GM12878 (cell line): ENCODE measurements at regions not wholly inside any gene's neighbourhood (a gene's known extent, or its start where the extent isn't known, plus 50 kb on each side); places are given as distances from the start of the nearest gene placed in this dataset.

Experiments used
- ATAC-seq: fragments of 200-7000 bp; cut with Tn5 transposase; 3 replicates; pipeline ENCODE4 v1.9.1; 2020; ENCODE audit warnings: mild to moderate bottlenecking, moderate library complexity
- BruUV-seq: library from RNA; stranded (reverse); fragments of 400-500 nt; replicated peaks from 2 replicates; lab custom pipeline; 2021; lab: Mats Ljungman, UMichigan
- CTCF ChIA-PET: fragments of 300-600 bp; sonication (Branson Sonifier 250); formaldehyde crosslinking; extraction: SDS; loops from one replicate; lab custom pipeline; 2021; ENCODE audit warnings: inconsistent platforms; lab: Yijun Ruan, JAX
- POLR2A ChIA-PET: fragments of 350-600 bp; formaldehyde crosslinking; extraction: SDS; loops from one replicate; lab custom pipeline; 2021; ENCODE audit warnings: inconsistent platforms; lab: Charles Lee
- RAD21 ChIA-PET: fragments of 300-600 bp; sonication (Branson Sonifier 250); formaldehyde crosslinking; loops from one replicate; lab custom pipeline; 2023; ENCODE audit warnings: antibody characterized with exemption; ENCODE audit not compliant: unreplicated experiment; lab: Charles Lee
- SMC1A ChIA-PET: fragments of 300-600 bp; sonication (Branson Sonifier 250); formaldehyde crosslinking; loops from one replicate; lab custom pipeline; 2023; ENCODE audit not compliant: unreplicated experiment, uncharacterized antibody; lab: Charles Lee
- DNase-seq: peaks from one replicate; pipeline ENCODE4 v3.0.0-alpha.2; 2011; ENCODE audit warnings: low read depth, low spot score
- FAIRE-seq: peaks from 3 replicates; lab custom pipeline; 2011; peaks lifted over from hg19 to GRCh38; lab: Jason Lieb, UNC
- H2AFZ ChIP-seq: 2 replicates; pipeline ENCODE4 v1.6.0; 2011; ENCODE audit warnings: low read depth, low read length, control low read depth; ENCODE audit not compliant: control insufficient read depth
- H3K27ac ChIP-seq: 2 replicates; pipeline ENCODE4 v1.5.1; 2011; ENCODE audit warnings: control low read depth; ENCODE audit not compliant: control insufficient read depth, insufficient read depth
- H3K27me3 ChIP-seq, 2 experiments: replicated peaks in 1 of 2; 2 replicates each; pipeline versions ENCODE4 v1.6.0 to v1.6.1; 2011; ENCODE audit warnings: low read length in 1 of 2; ENCODE audit not compliant: control insufficient read depth in 2 of 2, insufficient read depth in 2 of 2
- H3K36me3 ChIP-seq, 2 experiments: 2 replicates each; pipeline ENCODE4 v1.5.1; 2011; ENCODE audit warnings: low read length in 1 of 2; ENCODE audit not compliant: control insufficient read depth in 2 of 2, insufficient read depth in 2 of 2
- H3K4me1 ChIP-seq: 2 replicates; pipeline ENCODE4 v1.6.1; 2011; ENCODE audit warnings: mild to moderate bottlenecking, low read length, moderate library complexity, mixed read lengths; ENCODE audit not compliant: control insufficient read depth, insufficient read depth
- H3K4me2 ChIP-seq: 2 replicates; pipeline ENCODE4 v1.6.0; 2011; ENCODE audit warnings: control low read depth; ENCODE audit not compliant: control insufficient read depth, insufficient read depth
- H3K4me3 ChIP-seq: fragments of 200-600 bp; sonication (generic); 2 replicates; pipeline ENCODE4 v1.5.1; 2016
- H3K79me2 ChIP-seq: 2 replicates; pipeline ENCODE4 v1.6.0; 2011; ENCODE audit warnings: low read length; ENCODE audit not compliant: control insufficient read depth, insufficient read depth
- H3K9ac ChIP-seq: 2 replicates; pipeline ENCODE4 v1.8.0; 2011; ENCODE audit warnings: low read length, control low read depth, mixed read lengths; ENCODE audit not compliant: control insufficient read depth, insufficient read depth
- H3K9me3 ChIP-seq: replicated peaks from 3 replicates; pipeline ENCODE4 v1.5.1; 2011; ENCODE audit warnings: mild to moderate bottlenecking, low read length; ENCODE audit not compliant: control insufficient read depth, insufficient read depth
- H4K20me1 ChIP-seq: 2 replicates; pipeline ENCODE4 v1.6.0; 2011; ENCODE audit not compliant: control insufficient read depth, insufficient read depth
- MEF2A ChIP-seq: IDR thresholded peaks from 2 replicates; pipeline ENCODE4 v1.6.1; 2011; ENCODE audit warnings: low read depth, mild to moderate bottlenecking, low read length, moderate library complexity; ENCODE audit not compliant: insufficient read depth
- PAX5 ChIP-seq: IDR thresholded peaks from 2 replicates; pipeline ENCODE4 v1.6.1; 2011; ENCODE audit warnings: low read depth, low read length, borderline replicate concordance
- WGBS: methylation state at CpG from one replicate; pipeline ENCODE4 v1.1.6; 2016; ENCODE audit warnings: low lambda C conversion rate; ENCODE audit not compliant: insufficient replicate concordance, insufficient coverage; ENCODE audit errors: missing lambda C conversion rate; 5-methylcytosine and 5-hydroxymethylcytosine counted together
- in situ Hi-C: fragments of 300-500 bp; cut with MboI; formaldehyde crosslinking; loops from 9 replicates; pipeline ENCODE4 v1.14.3; 2018; ENCODE audit warnings: mixed read lengths
- intact Hi-C: fragments of 100-400 bp; cut with micrococcal nuclease; formaldehyde crosslinking; loops from one replicate; pipeline ENCODE4 v1.14.2; 2022; ENCODE audit not compliant: unreplicated experiment
- TF ChIP-seq, protein P1 (sequence below): fragments of 450-650 bp; IDR thresholded peaks from 2 replicates; pipeline ENCODE4 v1.6.1; 2017; ENCODE audit warnings: borderline replicate concordance
- TF ChIP-seq, protein P2 (sequence below): fragments of 450-650 bp; IDR thresholded peaks from 2 replicates; pipeline ENCODE4 v1.6.1; 2017; ENCODE audit warnings: low read depth, mild to moderate bottlenecking, moderate library complexity
- TF ChIP-seq, protein P3 (sequence below): IDR thresholded peaks from 2 replicates; pipeline ENCODE4 v1.6.1; 2011; ENCODE audit warnings: borderline replicate concordance, low read depth, mild to moderate bottlenecking, moderate library complexity, mixed read lengths, low read length; ENCODE audit not compliant: insufficient read depth; ENCODE audit errors: extremely low read length
- TF ChIP-seq, protein P4 (sequence below): fragments of 450-650 bp; IDR thresholded peaks from 2 replicates; pipeline ENCODE4 v1.6.1; 2017; ENCODE audit warnings: mild to moderate bottlenecking

DNA sequence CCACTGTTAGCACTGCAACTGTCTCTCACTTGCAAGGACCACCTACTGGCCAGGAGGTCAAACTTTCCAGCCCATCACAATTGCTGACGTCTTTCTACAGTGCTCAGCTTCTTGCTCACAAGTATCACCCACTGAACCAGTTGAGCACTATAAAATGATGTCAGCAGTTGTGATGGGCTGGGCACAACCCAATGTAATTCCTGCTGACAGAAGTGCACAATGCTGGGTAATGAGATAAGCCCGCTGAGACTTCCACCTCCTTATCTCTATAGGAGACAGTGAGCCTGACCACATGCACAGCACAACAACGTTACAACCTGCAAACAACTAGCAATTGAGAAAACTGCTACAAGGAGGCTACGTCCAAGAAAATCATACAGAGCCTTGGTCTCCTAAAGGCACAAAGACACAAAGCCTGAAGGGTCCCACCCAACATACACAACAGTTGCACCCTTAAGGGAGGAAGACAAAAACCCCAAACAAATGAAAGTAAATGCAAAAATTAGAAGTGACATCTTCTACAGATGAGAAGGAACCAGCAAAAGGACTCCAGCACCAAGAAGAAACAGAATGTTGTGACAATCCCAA, 273.2 kb downstream of the LIG4 start:
- Histone ChIP-seq H2AFZ (no peak overlapping the region), H3K9ac (no peak overlapping the region), H3K4me2 (no peak overlapping the region), H3K27ac (no peak overlapping the region), H3K27me3 (no peaks in the 10 kb centered on the region), H3K36me3 (no peaks in the 10 kb centered on the region), H4K20me1 (no peaks in the 10 kb centered on the region), H3K4me1 (no peaks in the 10 kb centered on the region), H3K4me3 (no peak overlapping the region), H3K79me2 (no peaks in the 10 kb centered on the region), H3K9me3 (no peaks in the 10 kb centered on the region)
- no peak for FAIRE-seq
- POLR2A ChIA-PET: no interaction called here
- TF ChIP-seq MEF2A: no peak
- TF ChIP-seq, protein P1, sequence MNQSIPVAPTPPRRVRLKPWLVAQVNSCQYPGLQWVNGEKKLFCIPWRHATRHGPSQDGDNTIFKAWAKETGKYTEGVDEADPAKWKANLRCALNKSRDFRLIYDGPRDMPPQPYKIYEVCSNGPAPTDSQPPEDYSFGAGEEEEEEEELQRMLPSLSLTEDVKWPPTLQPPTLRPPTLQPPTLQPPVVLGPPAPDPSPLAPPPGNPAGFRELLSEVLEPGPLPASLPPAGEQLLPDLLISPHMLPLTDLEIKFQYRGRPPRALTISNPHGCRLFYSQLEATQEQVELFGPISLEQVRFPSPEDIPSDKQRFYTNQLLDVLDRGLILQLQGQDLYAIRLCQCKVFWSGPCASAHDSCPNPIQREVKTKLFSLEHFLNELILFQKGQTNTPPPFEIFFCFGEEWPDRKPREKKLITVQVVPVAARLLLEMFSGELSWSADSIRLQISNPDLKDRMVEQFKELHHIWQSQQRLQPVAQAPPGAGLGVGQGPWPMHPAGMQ: no peak
- TF ChIP-seq, protein P2, sequence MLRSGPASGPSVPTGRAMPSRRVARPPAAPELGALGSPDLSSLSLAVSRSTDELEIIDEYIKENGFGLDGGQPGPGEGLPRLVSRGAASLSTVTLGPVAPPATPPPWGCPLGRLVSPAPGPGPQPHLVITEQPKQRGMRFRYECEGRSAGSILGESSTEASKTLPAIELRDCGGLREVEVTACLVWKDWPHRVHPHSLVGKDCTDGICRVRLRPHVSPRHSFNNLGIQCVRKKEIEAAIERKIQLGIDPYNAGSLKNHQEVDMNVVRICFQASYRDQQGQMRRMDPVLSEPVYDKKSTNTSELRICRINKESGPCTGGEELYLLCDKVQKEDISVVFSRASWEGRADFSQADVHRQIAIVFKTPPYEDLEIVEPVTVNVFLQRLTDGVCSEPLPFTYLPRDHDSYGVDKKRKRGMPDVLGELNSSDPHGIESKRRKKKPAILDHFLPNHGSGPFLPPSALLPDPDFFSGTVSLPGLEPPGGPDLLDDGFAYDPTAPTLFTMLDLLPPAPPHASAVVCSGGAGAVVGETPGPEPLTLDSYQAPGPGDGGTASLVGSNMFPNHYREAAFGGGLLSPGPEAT: no peak
- no peak for TF ChIP-seq PAX5
- TF ChIP-seq, protein P3, sequence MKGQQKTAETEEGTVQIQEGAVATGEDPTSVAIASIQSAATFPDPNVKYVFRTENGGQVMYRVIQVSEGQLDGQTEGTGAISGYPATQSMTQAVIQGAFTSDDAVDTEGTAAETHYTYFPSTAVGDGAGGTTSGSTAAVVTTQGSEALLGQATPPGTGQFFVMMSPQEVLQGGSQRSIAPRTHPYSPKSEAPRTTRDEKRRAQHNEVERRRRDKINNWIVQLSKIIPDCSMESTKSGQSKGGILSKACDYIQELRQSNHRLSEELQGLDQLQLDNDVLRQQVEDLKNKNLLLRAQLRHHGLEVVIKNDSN: no peak
- TF ChIP-seq, protein P4, sequence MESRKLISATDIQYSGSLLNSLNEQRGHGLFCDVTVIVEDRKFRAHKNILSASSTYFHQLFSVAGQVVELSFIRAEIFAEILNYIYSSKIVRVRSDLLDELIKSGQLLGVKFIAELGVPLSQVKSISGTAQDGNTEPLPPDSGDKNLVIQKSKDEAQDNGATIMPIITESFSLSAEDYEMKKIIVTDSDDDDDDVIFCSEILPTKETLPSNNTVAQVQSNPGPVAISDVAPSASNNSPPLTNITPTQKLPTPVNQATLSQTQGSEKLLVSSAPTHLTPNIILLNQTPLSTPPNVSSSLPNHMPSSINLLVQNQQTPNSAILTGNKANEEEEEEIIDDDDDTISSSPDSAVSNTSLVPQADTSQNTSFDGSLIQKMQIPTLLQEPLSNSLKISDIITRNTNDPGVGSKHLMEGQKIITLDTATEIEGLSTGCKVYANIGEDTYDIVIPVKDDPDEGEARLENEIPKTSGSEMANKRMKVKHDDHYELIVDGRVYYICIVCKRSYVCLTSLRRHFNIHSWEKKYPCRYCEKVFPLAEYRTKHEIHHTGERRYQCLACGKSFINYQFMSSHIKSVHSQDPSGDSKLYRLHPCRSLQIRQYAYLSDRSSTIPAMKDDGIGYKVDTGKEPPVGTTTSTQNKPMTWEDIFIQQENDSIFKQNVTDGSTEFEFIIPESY: no peak
- ATAC-seq: no peak
- CTCF ChIA-PET: no interaction called here
- BruUV-seq: no TSS peak
- intact Hi-C loops (no loop called here), in situ Hi-C loops (no loop called here)
- WGBS: 2% methylated on average over 4 of the region's 4 CpGs
- SMC1A ChIA-PET: no interaction called here
- no peak for DNase-seq
- RAD21 ChIA-PET: no interaction called here
